ENCODE measurements at regions not wholly inside any gene's neighbourhood (a gene's known extent, or its start where the extent isn't known, plus 50 kb on each side); places are given as distances from the start of the nearest gene placed in this dataset.

DNA sequence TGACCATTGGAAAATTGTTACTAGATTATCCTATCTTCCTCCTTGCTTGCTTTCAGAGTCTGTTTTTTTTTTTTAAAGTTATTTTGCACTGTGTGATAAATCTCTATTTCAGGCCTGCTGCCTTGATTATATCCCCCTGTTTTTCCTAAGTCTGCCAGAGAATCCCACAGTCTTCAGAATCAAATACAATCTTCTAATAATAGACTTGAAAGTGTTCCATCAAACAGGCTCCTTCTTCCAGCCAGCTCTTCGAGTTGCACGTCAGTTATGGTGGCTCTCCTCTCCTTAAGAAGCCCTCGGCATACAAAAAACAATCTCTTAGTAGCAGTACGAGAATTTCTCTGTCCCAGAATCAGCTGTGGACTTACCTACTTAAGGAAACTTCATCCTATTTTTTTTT lies 92.9 kb upstream of the NOX3 start:
- TF ChIP-seq, protein P1, sequence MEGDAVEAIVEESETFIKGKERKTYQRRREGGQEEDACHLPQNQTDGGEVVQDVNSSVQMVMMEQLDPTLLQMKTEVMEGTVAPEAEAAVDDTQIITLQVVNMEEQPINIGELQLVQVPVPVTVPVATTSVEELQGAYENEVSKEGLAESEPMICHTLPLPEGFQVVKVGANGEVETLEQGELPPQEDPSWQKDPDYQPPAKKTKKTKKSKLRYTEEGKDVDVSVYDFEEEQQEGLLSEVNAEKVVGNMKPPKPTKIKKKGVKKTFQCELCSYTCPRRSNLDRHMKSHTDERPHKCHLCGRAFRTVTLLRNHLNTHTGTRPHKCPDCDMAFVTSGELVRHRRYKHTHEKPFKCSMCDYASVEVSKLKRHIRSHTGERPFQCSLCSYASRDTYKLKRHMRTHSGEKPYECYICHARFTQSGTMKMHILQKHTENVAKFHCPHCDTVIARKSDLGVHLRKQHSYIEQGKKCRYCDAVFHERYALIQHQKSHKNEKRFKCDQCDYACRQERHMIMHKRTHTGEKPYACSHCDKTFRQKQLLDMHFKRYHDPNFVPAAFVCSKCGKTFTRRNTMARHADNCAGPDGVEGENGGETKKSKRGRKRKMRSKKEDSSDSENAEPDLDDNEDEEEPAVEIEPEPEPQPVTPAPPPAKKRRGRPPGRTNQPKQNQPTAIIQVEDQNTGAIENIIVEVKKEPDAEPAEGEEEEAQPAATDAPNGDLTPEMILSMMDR (IDR thresholded peaks at IDR 0.05; ENCODE audit: low read length) = no peak
- TF ChIP-seq EZH2 (optimal IDR thresholded peaks at IDR 0.05; ENCODE audit: low read depth, low read length) = no peak
